SK-N-SH (cell line): ENCODE measurements at regions not wholly inside any gene's neighbourhood (a gene's known extent, or its start where the extent isn't known, plus 50 kb on each side); places are given as distances from the start of the nearest gene placed in this dataset.

Source experiments
- CTCF ChIP-seq: fragments of 200-600 bp; sonication (generic); IDR thresholded peaks from 2 replicates; pipeline ENCODE4 v1.6.1; 2017; ENCODE audit warnings: antibody characterized with exemption, mild to moderate bottlenecking, moderate library complexity
- ELF1 ChIP-seq: IDR thresholded peaks from 2 replicates; pipeline ENCODE4 v1.4.0; 2012
- EP300 ChIP-seq, 2 experiments: IDR thresholded peaks; 2 replicates each; pipeline versions ENCODE4 v1.4.0 to v1.6.1; 2012; ENCODE audit warnings: borderline replicate concordance in 1 of 2, low read depth in 1 of 2, low read length in 1 of 2
- EZH2phosphoT487 ChIP-seq: fragments of 200-600 bp; sonication (generic); IDR thresholded peaks from 2 replicates; pipeline ENCODE4 v1.6.1; 2017; ENCODE audit warnings: low read depth, mixed run types, mild to moderate bottlenecking, antibody characterized with exemption, moderate library complexity, borderline replicate concordance
- FOXM1 ChIP-seq: IDR thresholded peaks from 2 replicates; pipeline ENCODE4 v1.4.0; 2012; ENCODE audit warnings: low read depth, mild to moderate bottlenecking
- GABPA ChIP-seq: IDR thresholded peaks from 2 replicates; pipeline ENCODE4 v1.4.0; 2012; ENCODE audit warnings: low read depth, mild to moderate bottlenecking
- JUND ChIP-seq: IDR thresholded peaks from 2 replicates; pipeline ENCODE4 v1.4.0; 2012
- REST ChIP-seq: IDR thresholded peaks from 2 replicates; pipeline ENCODE4 v1.6.1; 2012; ENCODE audit warnings: mild to moderate bottlenecking, low read depth, low read length, moderate library complexity
- USF1 ChIP-seq: IDR thresholded peaks from 2 replicates; pipeline ENCODE4 v1.4.0; 2012; ENCODE audit warnings: low read depth, borderline replicate concordance

- TF ChIP-seq EP300 (IDR thresholded peaks at IDR 0.05; ENCODE audit: borderline replicate concordance in 1 of 2, low read depth in 1 of 2, low read length in 1 of 2), result no peak
- no peak for TF ChIP-seq CTCF
- no peak for TF ChIP-seq JUND
- no peak for TF ChIP-seq USF1
- no peak for TF ChIP-seq GABPA
- TF ChIP-seq EZH2phosphoT487, result no peak
- no peak for TF ChIP-seq ELF1
- TF ChIP-seq REST, result no peak
- no peak for TF ChIP-seq FOXM1
These were observed 670.9 kb upstream of the NR5A2 start for GRCh38 chr1:199356561-199356960.
